AG09309 (cell line): ENCODE measurements at regions not wholly inside any gene's neighbourhood (a gene's known extent, or its start where the extent isn't known, plus 50 kb on each side); places are given as distances from the start of the nearest gene placed in this dataset.

ENCODE experiments used
- DNase-seq: peaks from one replicate; pipeline ENCODE4 v3.0.0-alpha.2; 2010; ENCODE audit warnings: low read depth
- H3K4me3 ChIP-seq: 2 replicates; pipeline ENCODE4 v1.5.1; 2011; ENCODE audit warnings: mild to moderate bottlenecking, low read depth, low read length, moderate library complexity; ENCODE audit not compliant: control insufficient read depth
- TF ChIP-seq, protein P1 (sequence below): IDR thresholded peaks from 2 replicates; pipeline ENCODE4 v1.5.1; 2011; ENCODE audit warnings: mild to moderate bottlenecking, low read depth, low read length, inconsistent platforms; ENCODE audit not compliant: insufficient read depth, control insufficient read depth; ENCODE audit errors: missing control alignments

DNA sequence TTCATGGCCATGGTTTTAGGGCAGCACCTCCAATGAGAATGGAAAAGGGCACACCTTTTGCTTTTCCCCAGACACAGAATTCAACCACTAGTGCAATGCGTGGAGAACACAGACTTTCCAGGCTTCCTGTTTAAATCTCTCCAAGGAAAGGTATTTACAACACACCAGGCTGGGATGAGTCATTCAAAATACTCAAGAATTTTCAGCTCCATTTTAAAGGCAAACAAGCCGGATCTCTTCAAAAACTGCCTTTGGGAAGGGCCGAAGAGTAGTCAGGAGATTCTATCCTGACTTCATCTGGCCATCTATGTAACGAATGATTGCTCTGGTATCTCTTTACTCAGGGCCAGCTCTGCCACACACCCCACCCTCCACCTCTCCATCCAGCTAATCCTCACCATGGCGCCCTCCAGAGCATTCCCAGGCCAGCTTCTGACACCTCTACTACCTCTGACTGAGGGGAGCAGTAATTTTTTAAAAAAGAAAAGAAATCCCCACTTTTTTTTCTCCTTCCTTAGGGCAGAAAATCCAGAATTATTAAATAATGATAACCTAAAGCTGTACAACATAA lies 254.6 kb downstream of the LY86 start:
- no peak for DNase-seq
- TF ChIP-seq, protein P1, sequence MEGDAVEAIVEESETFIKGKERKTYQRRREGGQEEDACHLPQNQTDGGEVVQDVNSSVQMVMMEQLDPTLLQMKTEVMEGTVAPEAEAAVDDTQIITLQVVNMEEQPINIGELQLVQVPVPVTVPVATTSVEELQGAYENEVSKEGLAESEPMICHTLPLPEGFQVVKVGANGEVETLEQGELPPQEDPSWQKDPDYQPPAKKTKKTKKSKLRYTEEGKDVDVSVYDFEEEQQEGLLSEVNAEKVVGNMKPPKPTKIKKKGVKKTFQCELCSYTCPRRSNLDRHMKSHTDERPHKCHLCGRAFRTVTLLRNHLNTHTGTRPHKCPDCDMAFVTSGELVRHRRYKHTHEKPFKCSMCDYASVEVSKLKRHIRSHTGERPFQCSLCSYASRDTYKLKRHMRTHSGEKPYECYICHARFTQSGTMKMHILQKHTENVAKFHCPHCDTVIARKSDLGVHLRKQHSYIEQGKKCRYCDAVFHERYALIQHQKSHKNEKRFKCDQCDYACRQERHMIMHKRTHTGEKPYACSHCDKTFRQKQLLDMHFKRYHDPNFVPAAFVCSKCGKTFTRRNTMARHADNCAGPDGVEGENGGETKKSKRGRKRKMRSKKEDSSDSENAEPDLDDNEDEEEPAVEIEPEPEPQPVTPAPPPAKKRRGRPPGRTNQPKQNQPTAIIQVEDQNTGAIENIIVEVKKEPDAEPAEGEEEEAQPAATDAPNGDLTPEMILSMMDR, result no peak
- H3K4me3 ChIP-seq, result no peak overlapping the region

DNA sequence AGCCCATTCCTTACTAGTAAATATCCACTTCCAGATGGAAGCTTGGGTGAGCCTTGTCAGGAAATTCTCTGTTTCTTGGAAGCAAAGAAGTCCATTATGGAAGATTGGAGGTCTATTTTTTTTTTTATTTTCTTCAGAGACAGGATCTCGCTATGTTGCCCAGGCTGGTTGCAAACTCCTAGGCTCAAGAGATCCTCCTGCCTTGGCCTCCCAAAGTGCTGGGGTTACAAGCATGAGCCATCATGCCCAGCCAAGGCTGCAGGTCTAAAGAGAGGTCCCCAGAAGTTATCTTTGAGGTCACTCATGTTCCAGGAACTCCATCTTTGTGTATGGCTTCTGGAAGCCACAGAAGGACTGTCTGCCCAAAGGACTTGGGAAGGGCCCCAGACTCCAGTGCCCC lies 255.3 kb downstream of the LY86 start:
- TF ChIP-seq, protein P1, result no peak
- no peak overlapping the region for H3K4me3 ChIP-seq
- DNase-seq, result no peak

DNA sequence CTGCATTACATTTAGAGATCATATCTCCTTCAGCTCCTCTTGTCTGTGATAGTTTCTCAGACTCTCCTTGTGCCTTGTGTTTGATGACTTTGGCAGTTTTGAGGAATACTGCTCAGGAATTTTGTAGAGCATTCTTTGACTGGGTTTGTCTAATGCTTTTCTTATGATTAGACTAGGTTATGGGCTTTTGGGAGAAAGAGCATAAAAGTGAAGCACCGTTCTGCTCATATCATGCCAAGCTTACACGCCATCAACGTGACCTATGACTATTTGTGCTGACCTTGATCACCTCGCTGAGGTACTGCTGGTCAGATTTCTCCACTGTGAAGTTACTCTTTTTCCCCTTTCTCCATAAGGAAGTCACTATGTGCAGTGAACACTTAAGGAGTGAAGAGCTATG lies 256.0 kb downstream of the LY86 start:
- no peak for DNase-seq
- H3K4me3 ChIP-seq, result no peak overlapping the region
- TF ChIP-seq, protein P1, result no peak

DNA sequence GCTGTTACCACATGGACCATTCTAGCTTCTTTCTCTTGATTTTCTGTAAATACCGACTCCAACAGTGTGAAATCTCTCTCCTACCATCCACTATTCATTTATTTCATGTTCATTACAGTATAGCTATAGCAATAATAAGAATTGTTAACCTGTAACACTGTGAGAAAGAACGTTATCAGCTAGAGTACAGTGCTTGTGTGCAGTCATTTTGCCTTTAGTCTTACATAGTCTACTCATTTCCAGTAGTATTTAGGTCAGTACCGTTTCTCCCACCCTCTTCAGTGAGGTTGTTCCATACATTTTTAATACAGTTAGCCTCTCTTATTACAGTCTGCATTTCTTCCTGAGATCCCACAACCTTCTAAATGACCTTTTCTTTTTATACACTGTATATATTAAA lies 257.1 kb downstream of the LY86 start:
- H3K4me3 ChIP-seq, result no peak overlapping the region
- TF ChIP-seq, protein P1, result no peak
- no peak for DNase-seq

DNA sequence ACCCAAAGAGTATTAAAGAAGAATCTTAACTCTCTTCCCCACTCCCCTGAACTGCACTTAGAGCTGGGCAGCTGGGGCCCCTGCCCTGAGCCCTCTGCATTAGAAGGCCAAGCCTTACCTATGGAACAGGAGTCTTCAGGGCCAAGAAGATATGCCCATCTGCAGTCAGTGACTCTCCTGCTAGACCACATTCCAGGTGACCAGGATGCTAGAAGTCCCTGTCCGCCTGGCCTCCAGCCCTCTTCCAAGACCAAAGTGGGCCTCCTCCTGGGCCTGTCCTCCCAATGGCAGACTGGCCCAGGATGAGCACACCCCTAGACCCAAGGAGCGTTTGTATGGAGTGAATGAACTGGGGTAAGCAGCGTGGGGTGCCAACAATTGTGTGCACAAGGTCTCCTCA lies 259.1 kb downstream of the LY86 start:
- DNase-seq, result no peak
- TF ChIP-seq, protein P1, result no peak
- no peak overlapping the region for H3K4me3 ChIP-seq

DNA sequence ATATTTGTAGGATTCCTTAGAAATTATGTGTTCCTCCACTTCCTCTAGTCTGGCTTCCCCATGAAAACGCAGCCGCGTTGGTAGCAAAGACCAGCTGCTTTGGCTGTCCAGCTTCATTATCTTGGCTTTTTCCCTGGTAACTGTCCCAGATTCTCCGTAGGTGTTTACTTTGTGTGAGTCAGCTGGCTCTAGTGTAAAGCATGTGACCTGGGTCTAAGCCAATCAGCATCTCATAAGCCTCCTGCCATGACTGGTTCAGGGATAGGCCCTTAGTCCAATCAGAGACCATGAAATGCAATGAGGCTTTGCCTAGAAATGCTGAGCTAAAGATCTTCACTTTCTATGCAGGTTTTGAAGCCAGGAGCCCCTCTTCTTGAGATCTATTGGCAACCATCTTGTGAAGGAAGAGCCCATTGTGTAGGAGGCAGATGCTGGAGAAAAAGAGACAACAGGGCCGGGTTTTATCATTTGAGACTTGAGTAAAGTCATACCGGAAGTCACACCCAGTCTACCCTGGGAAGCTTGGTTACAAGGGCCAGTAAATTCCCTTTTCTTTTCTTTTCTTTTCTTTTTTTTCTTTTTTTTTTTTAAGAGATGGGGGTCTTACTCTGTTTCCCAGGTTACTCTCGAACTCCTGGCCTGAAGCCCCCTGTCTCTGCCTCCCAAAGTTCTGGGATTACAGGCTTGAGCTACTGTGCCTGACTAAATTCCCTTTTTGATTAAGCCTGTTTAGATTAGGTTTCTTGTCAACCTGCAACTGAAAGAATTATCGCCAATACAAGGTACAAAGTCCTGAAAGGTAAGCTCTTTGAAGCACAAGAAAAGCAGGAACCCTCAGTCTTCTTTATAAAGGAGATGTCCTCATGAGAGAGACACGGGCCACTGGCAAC lies 256.5 kb upstream of the RREB1 start:
- TF ChIP-seq, protein P1, result no peak
- DNase-seq, result peak; percentile 95
- H3K4me3 ChIP-seq, result no peak overlapping the region
